Neural cell (in vitro differentiated cells): ENCODE measurements at regions not wholly inside any gene's neighbourhood (a gene's known extent, or its start where the extent isn't known, plus 50 kb on each side); places are given as distances from the start of the nearest gene placed in this dataset.

ENCODE experiments used
- H2AFZ ChIP-seq: fragments of 200-600, 300-800 bp; sonication (generic), shearing (Covaris generic); 2 replicates; pipeline ENCODE4 v1.6.0; 2014; ENCODE audit warnings: low read depth, mild to moderate bottlenecking, antibody characterized with exemption, low read length, moderate library complexity
- H3F3A ChIP-seq: fragments of 200-600 bp; shearing (Covaris generic); 2 replicates; pipeline ENCODE4 v1.6.1; 2016; ENCODE audit warnings: mild to moderate bottlenecking, moderate library complexity, mixed read lengths, antibody characterized with exemption, low read length; ENCODE audit not compliant: insufficient read depth, poor library complexity, severe bottlenecking
- H3K27ac ChIP-seq: fragments of 200-600, 300-800 bp; sonication (generic), shearing (Covaris generic); 2 replicates; pipeline ENCODE4 v1.5.1; 2014; ENCODE audit warnings: mild to moderate bottlenecking, low read length, moderate library complexity
- H3K27me3 ChIP-seq: fragments of 300-800, 200-600 bp; sonication (generic), shearing (Covaris generic); 2 replicates; pipeline ENCODE4 v1.6.0; 2014; ENCODE audit warnings: mild to moderate bottlenecking, low read depth, low read length, moderate library complexity; ENCODE audit not compliant: insufficient read depth
- H3K36me3 ChIP-seq: fragments of 300-800, 200-600 bp; sonication (generic), shearing (Covaris generic); 2 replicates; pipeline ENCODE4 v1.5.1; 2014; ENCODE audit warnings: mild to moderate bottlenecking, antibody characterized with exemption, low read length, moderate library complexity; ENCODE audit not compliant: insufficient read depth
- H3K4me2 ChIP-seq: fragments of 300-800, 200-600 bp; sonication (generic), shearing (Covaris generic); 2 replicates; pipeline ENCODE4 v1.6.0; 2014; ENCODE audit warnings: mild to moderate bottlenecking, low read length
- H3K4me3 ChIP-seq: fragments of 300-800, 200-600 bp; sonication (generic), shearing (Covaris generic); 2 replicates; pipeline ENCODE4 v1.5.1; 2014; ENCODE audit warnings: mild to moderate bottlenecking, low read length, moderate library complexity
- H3K79me2 ChIP-seq: fragments of 200-600 bp; shearing (Covaris generic); replicated peaks from 2 replicates; pipeline ENCODE4 v1.6.0; 2014; ENCODE audit warnings: mild to moderate bottlenecking, low read length, moderate library complexity; ENCODE audit not compliant: insufficient read depth
- H3K9ac ChIP-seq: fragments of 300-800, 200-600 bp; sonication (generic), shearing (Covaris generic); 2 replicates; pipeline ENCODE4 v1.6.1; 2016; ENCODE audit warnings: mild to moderate bottlenecking, low read length, mixed read lengths
- H3K9me2 ChIP-seq: fragments of 200-600 bp; shearing (Covaris generic); 2 replicates; pipeline ENCODE4 v1.6.1; 2016; ENCODE audit warnings: mild to moderate bottlenecking, low read length, mixed read lengths; ENCODE audit not compliant: insufficient read depth
- H3K9me3 ChIP-seq: fragments of 200-600, 300-800 bp; sonication (generic), shearing (Covaris generic); 2 replicates; pipeline ENCODE4 v1.6.1; 2016; ENCODE audit warnings: mild to moderate bottlenecking, mixed run types, low read length, moderate library complexity, mixed read lengths
- H4K20me1 ChIP-seq: fragments of 200-600 bp; shearing (Covaris generic); 2 replicates; pipeline ENCODE4 v1.6.1; 2016; ENCODE audit warnings: mild to moderate bottlenecking, mixed run types; ENCODE audit not compliant: insufficient read depth
- CTCF ChIP-seq: fragments of 450-650 bp; IDR thresholded peaks from 2 replicates; pipeline ENCODE4 v1.5.1; 2014; ENCODE audit warnings: antibody characterized with exemption, mild to moderate bottlenecking, moderate library complexity; ENCODE audit not compliant: poor library complexity, severe bottlenecking
- EP300 ChIP-seq: fragments of 450-650 bp; conservative IDR thresholded peaks from 2 replicates; pipeline ENCODE4 v1.6.1; 2014; ENCODE audit warnings: antibody characterized with exemption, mild to moderate bottlenecking, moderate library complexity; ENCODE audit not compliant: poor library complexity, severe bottlenecking
- EZH2 ChIP-seq: fragments of 200-600, 300-800 bp; shearing (Covaris generic), sonication (generic); IDR thresholded peaks from 2 replicates; pipeline ENCODE4 v1.6.1; 2014; ENCODE audit warnings: antibody characterized with exemption, low read length, borderline replicate concordance, mild to moderate bottlenecking; ENCODE audit not compliant: insufficient read depth, poor library complexity, severe bottlenecking
- MXI1 ChIP-seq: fragments of 450-650 bp; conservative IDR thresholded peaks from 2 replicates; pipeline ENCODE4 v1.6.1; 2014; ENCODE audit warnings: antibody characterized with exemption, mild to moderate bottlenecking; ENCODE audit not compliant: poor library complexity, severe bottlenecking
- POLR2AphosphoS5 ChIP-seq: IDR thresholded peaks from 2 replicates; pipeline ENCODE4 v1.6.1; 2012
- RAD21 ChIP-seq: fragments of 450-650 bp; conservative IDR thresholded peaks from 2 replicates; pipeline ENCODE4 v1.6.1; 2014; ENCODE audit warnings: antibody characterized with exemption, mild to moderate bottlenecking, moderate library complexity
- REST ChIP-seq: IDR thresholded peaks from 2 replicates; pipeline ENCODE4 v1.6.1; 2012; ENCODE audit warnings: borderline replicate concordance
- SMC3 ChIP-seq: fragments of 450-650 bp; conservative IDR thresholded peaks from 2 replicates; pipeline ENCODE4 v1.6.1; 2014; ENCODE audit warnings: antibody characterized with exemption, mild to moderate bottlenecking, moderate library complexity; ENCODE audit not compliant: poor library complexity
- TAF1 ChIP-seq: IDR thresholded peaks from 2 replicates; pipeline ENCODE4 v1.6.1; 2012; ENCODE audit warnings: low read depth

GRCh38 chr6:25025248-25025918, 89.6 kb upstream of the RIPOR2 start:
- H3K4me2 ChIP-seq: no peak overlapping the region
- H2AFZ ChIP-seq: no peak overlapping the region
- no peak overlapping the region for H3K9ac ChIP-seq
- H3K9me2 ChIP-seq: no peaks in the 10 kb centered on the region
- no peak overlapping the region for H3K27ac ChIP-seq
- no peak for TF ChIP-seq POLR2AphosphoS5
- no peak for TF ChIP-seq REST
- TF ChIP-seq TAF1: no peak
- TF ChIP-seq SMC3: no peak
- TF ChIP-seq EP300: no peak
- TF ChIP-seq MXI1: no peak
- TF ChIP-seq CTCF: no peak
- TF ChIP-seq EZH2: no peak
- no peak for TF ChIP-seq RAD21
- no peaks in the 10 kb centered on the region for H3K79me2 ChIP-seq
- no peaks in the 10 kb centered on the region for H3K9me3 ChIP-seq
- H3K36me3 ChIP-seq: no peaks in the 10 kb centered on the region
- no peaks in the 10 kb centered on the region for H3F3A ChIP-seq
- H3K4me3 ChIP-seq: no peak overlapping the region
- no peaks in the 10 kb centered on the region for H4K20me1 ChIP-seq
- no peaks in the 10 kb centered on the region for H3K27me3 ChIP-seq

DNA sequence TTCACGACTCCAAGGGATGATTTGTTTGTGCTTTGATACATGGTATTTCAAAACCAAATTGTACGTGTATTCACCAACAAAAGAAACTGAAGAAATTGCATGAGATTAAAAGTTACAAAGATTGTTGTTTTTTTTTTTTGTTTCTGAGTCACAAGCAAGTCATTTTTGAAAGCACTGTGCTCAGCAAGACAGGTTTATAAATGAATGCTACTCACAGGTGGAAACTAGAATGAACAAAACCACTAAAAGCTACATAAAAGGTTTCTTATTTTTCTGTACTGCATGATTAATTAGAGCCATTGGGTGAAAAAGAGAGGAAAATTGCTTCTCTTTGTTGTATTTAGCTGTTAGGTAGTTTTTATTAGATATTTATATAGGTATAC, 90.2 kb upstream of the RIPOR2 start:
- Histone ChIP-seq H3K79me2 (no peaks in the 10 kb centered on the region), H3F3A (no peaks in the 10 kb centered on the region), H3K4me2 (no peak overlapping the region), H3K36me3 (no peaks in the 10 kb centered on the region), H3K9ac (no peak overlapping the region), H3K9me3 (no peaks in the 10 kb centered on the region), H3K9me2 (no peaks in the 10 kb centered on the region), H3K4me3 (no peak overlapping the region), H3K27ac (no peak overlapping the region), H4K20me1 (no peaks in the 10 kb centered on the region), H3K27me3 (no peaks in the 10 kb centered on the region), H2AFZ (no peak overlapping the region)
- no peak for TF ChIP-seq MXI1
- no peak for TF ChIP-seq REST
- no peak for TF ChIP-seq EZH2
- no peak for TF ChIP-seq POLR2AphosphoS5
- TF ChIP-seq EP300: no peak
- no peak for TF ChIP-seq TAF1
- TF ChIP-seq RAD21: no peak
- no peak for TF ChIP-seq SMC3
- no peak for TF ChIP-seq CTCF
